SJSA1 (cell line): ENCODE measurements at regions not wholly inside any gene's neighbourhood (a gene's known extent, or its start where the extent isn't known, plus 50 kb on each side); places are given as distances from the start of the nearest gene placed in this dataset.

ENCODE experiments used
- DNase-seq, 2 experiments: peaks; one replicate each; pipeline ENCODE4 v3.0.0-alpha.2; 2015 to 2020; ENCODE audit warnings: low spot score in 2 of 2, low read depth in 1 of 2
- H3K27ac ChIP-seq: fragments of 250-450 bp; sonication (Bioruptor Pico); 2 replicates; pipeline ENCODE4 v1.5.1; 2020; ENCODE audit warnings: mild to moderate bottlenecking, moderate library complexity
- H3K27me3 ChIP-seq: fragments of 250-450 bp; sonication (Bioruptor Pico); replicated peaks from 2 replicates; pipeline ENCODE4 v1.5.1; 2020; ENCODE audit warnings: mild to moderate bottlenecking, moderate library complexity
- H3K36me3 ChIP-seq: fragments of 250-450 bp; sonication (Bioruptor Pico); 2 replicates; pipeline ENCODE4 v1.5.1; 2020; ENCODE audit warnings: mild to moderate bottlenecking
- H3K4me1 ChIP-seq: fragments of 250-450 bp; sonication (Bioruptor Pico); replicated peaks from 2 replicates; pipeline ENCODE4 v1.6.1; 2021; ENCODE audit warnings: mild to moderate bottlenecking
- H3K4me3 ChIP-seq: fragments of 250-450 bp; sonication (Bioruptor Pico); 2 replicates; pipeline ENCODE4 v1.5.1; 2020; ENCODE audit warnings: mild to moderate bottlenecking
- H3K9me3 ChIP-seq: fragments of 250-450 bp; sonication (Bioruptor Pico); replicated peaks from 2 replicates; pipeline ENCODE4 v1.5.1; 2020; ENCODE audit warnings: mild to moderate bottlenecking

DNA sequence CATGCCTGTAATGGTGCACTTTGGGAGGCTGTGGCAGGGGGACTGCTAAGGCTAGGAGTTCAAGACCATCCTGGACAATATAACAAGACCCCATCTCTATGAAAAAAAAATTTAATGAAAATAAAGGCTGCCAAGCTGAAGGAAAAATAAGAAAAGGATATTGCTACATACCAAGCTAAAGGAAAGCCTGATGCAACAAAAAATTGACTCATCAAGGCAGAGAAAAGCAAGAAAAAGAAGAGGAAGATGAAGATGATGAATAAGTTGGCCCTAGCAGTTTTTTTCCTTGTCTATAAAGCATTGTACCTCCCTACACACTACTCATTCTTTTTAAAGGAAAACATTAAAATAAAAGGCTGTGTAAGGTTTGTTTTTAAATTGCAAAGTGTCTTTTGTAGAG, 441.9 kb upstream of the MDFIC2 start:
- Histone ChIP-seq H3K27me3 (no peaks in the 10 kb centered on the region), H3K4me1 (no peaks in the 10 kb centered on the region), H3K4me3 (no peak overlapping the region), H3K9me3 (no peaks in the 10 kb centered on the region), H3K27ac (no peak overlapping the region), H3K36me3 (no peaks in the 10 kb centered on the region)
- no peak for DNase-seq

DNA sequence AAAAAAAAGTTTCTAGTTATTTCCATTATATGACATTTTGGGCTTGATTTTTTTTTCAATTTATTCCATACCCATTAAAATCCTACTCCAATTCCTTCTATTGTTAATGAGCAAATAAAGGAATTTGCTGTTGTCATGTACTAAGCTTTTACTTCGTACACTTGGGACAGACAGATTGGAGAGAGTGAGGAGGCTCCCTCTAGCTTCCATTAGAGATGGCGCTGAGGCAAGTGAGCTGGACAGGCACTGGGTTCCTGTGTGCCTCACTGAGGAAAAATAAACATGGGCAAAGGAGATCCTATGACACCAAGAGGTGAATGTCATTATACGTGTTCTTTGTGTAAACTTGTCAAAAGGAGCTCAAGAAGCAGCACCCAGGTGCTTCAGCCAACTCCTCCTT, 441.1 kb upstream of the MDFIC2 start:
- Histone ChIP-seq H3K4me1 (no peaks in the 10 kb centered on the region), H3K4me3 (no peak overlapping the region), H3K36me3 (no peaks in the 10 kb centered on the region), H3K27ac (no peak overlapping the region), H3K27me3 (no peaks in the 10 kb centered on the region), H3K9me3 (no peaks in the 10 kb centered on the region)
- DNase-seq = no peak

DNA sequence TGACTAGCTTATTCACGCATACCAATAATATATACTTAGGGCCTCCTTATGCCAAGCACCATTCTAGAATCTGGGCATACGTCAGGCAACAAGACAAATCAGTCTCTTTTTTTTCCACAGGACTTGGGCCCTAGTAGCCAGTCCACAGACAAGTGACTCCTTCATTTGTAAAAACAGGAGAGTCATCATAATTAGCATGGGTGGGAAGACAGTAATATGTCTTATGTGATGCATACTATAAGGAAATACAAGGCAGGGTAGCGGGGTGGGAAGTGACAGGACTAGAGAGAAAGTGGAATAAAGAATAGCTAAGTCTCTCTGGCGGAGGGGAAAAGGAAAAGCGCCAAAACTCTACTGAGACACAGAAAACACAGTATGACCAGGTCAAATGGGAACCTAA, 439.6 kb upstream of the MDFIC2 start:
- H3K9me3 ChIP-seq = no peaks in the 10 kb centered on the region

DNA sequence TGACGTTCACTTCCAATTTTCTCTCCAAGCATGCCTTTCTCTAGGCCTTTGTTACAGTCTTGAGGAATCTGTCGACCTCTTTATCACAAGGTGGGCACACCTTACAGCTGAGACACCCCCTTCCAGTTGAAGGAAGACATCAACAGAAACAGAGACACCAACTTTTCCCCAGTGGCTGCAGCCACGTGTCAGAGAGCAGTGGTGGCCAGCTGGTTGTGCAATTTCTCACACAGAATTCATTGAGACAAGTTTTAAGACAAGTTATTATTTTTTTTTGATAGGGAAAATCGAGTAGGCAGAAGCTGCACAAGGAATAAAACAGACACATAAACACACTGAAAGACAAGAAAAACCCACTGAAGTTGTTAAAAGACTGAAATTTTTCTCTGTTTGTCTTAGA, 436.7 kb upstream of the MDFIC2 start:
- no peak for DNase-seq
- H3K9me3 ChIP-seq = no peaks in the 10 kb centered on the region
- no peak overlapping the region for H3K27ac ChIP-seq
- no peaks in the 10 kb centered on the region for H3K27me3 ChIP-seq
- H3K4me3 ChIP-seq = no peak overlapping the region
- H3K36me3 ChIP-seq = no peaks in the 10 kb centered on the region
- H3K4me1 ChIP-seq = peaks cover 5% of the 10 kb centered on the region; the same call in 1 of the 2 replicates

More for the DNA sequence above, 439.6 kb upstream of the MDFIC2 start:
- no peak overlapping the region for H3K4me3 ChIP-seq
- no peak for DNase-seq
- H3K4me1 ChIP-seq = no peaks in the 10 kb centered on the region
- H3K36me3 ChIP-seq = no peaks in the 10 kb centered on the region
- no peak overlapping the region for H3K27ac ChIP-seq
- H3K27me3 ChIP-seq = no peaks in the 10 kb centered on the region

DNA sequence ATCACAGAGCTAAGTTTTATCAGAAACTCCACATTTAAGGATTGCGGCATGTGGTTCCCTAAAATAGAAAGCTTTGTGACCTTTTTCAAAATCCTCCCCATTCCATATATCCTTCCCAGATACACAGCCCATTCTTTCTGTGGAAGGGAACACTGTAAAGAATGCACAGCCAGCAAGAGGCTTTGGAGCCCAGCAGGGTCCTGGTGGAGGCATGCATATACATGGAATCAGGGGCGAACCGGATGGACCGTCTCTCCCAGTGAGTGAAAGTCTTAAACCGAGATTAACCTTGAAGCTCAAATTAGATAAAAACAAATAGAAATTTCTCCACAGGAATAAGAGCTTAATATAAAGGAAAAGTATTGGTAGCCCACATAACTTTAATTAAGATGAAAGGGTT, 436.2 kb upstream of the MDFIC2 start:
- Histone ChIP-seq H3K4me3 (no peak overlapping the region), H3K36me3 (no peaks in the 10 kb centered on the region), H3K27me3 (no peaks in the 10 kb centered on the region), H3K9me3 (no peaks in the 10 kb centered on the region), H3K4me1 (peaks cover 5% of the 10 kb centered on the region; the same call in 1 of the 2 replicates), H3K27ac (no peak overlapping the region)
- no peak for DNase-seq

DNA sequence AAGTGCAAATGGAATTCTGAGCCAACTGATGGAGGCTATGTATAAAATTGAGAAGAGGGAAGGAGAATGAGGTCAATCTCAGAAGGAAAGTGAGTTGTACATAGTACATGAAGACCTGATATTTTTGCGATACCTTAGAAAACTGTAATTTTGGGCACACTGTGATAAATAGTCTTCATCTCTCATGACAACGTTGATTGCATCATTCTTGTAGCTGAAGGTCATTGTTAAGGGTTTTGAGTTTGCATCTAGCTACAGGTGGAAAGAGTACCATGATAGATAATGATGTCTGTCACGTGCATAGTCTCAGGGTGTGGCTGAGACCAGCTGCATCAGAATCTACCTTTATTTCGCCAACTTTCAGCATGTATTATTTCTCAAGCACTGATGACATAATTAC, 435.4 kb upstream of the MDFIC2 start:
- no peak overlapping the region for H3K4me3 ChIP-seq
- DNase-seq = no peak
- no peaks in the 10 kb centered on the region for H3K36me3 ChIP-seq
- peaks cover 5% of the 10 kb centered on the region; the same call in 1 of the 2 replicates for H3K4me1 ChIP-seq
- no peaks in the 10 kb centered on the region for H3K9me3 ChIP-seq
- no peak overlapping the region for H3K27ac ChIP-seq
- H3K27me3 ChIP-seq = no peaks in the 10 kb centered on the region

DNA sequence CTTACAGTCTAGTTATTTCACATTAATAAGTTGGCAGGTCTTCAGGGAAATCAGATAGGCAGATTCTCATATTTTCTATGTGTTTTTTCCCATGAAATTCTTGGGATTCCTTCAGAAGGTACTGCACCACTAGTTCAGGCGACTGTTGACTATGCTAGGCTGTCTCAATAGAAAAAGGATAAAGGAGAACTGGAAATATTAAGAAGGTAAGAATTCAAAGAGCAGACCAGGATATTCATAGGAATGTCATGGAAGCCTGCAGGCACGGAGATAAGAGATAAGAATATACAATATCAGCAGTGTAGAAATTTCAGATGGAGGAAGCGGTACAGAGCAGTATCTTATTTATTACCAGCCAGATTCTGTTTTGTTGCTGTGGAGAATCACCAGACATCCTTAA, 432.1 kb upstream of the MDFIC2 start:
- Histone ChIP-seq H3K27ac (no peak overlapping the region), H3K9me3 (no peaks in the 10 kb centered on the region), H3K4me3 (no peak overlapping the region), H3K36me3 (no peaks in the 10 kb centered on the region), H3K27me3 (no peaks in the 10 kb centered on the region), H3K4me1 (peaks cover 15% of the 10 kb centered on the region)
- DNase-seq = no peak

DNA sequence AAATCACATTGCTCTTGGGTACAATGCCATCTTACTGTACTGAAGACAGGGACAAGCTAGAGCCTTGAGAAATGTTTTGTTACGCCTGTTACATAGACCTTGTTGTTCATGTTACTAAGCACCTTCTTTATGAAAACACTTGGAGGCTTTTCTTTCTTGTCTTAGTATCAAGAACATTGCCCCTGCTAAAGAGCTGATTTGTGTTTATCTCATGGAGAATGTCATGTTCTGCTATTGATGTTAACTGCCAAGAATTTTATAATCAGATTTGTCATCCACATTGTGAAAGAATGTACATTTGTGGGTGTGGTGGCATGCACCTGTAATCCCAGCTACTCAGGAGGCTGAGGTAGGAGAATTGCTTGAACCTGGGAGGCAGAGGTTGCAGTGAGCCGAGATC, 431.3 kb upstream of the MDFIC2 start:
- H3K4me3 ChIP-seq = no peak overlapping the region
- H3K9me3 ChIP-seq = no peaks in the 10 kb centered on the region
- H3K27ac ChIP-seq = no peak overlapping the region
- H3K4me1 ChIP-seq = peaks cover 15% of the 10 kb centered on the region
- H3K27me3 ChIP-seq = no peaks in the 10 kb centered on the region
- no peak for DNase-seq
- no peaks in the 10 kb centered on the region for H3K36me3 ChIP-seq

DNA sequence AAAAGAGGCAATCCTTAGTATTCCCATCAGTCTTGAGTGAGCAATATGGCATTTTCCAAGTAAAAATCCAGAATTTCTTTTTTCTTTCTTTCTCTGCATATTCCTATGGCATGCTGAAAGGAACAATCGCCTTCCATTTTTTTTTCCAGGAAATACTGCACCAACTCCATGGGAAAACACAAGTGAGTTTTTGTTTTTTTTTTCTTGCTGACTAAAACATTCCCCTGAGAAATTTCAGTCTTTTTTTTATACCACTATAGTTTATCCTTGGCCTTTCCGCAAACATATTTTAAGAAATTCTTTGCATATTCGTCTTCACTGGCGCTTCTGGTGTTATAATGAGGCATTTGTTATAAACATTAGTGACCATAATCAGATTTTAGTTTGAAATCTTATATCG, 429.6 kb upstream of the MDFIC2 start:
- no peak overlapping the region for H3K4me3 ChIP-seq
- H3K27ac ChIP-seq = peak overlapping the region; percentile 46; the same call in 1 of the 2 replicates
- peaks cover 21% of the 10 kb centered on the region for H3K4me1 ChIP-seq
- DNase-seq = peak in 1 of 2 experiments; percentile 23
- H3K27me3 ChIP-seq = no peaks in the 10 kb centered on the region
- H3K9me3 ChIP-seq = no peaks in the 10 kb centered on the region
- H3K36me3 ChIP-seq = no peaks in the 10 kb centered on the region

DNA sequence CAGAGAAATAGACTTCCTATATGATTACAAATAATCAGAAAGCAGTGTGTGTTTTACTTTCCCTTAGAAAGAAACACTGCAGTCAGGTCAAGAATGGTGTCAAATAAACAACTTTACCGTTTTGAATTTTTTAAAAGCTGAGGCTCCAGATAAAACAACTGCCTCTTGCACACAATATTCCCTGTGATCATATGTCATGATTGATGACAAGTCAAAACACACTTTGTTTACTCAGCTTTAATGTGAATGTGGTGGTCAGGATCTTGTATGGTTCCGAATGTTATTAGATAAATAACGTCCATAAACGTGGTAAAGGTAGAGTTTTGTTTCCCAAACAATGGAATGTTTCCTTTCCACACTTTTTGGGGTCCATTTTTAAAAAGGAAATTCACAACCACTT, 428.4 kb upstream of the MDFIC2 start:
- no peak overlapping the region for H3K4me3 ChIP-seq
- no peaks in the 10 kb centered on the region for H3K27me3 ChIP-seq
- no peak for DNase-seq
- H3K9me3 ChIP-seq = no peaks in the 10 kb centered on the region
- no peak overlapping the region for H3K27ac ChIP-seq
- no peaks in the 10 kb centered on the region for H3K36me3 ChIP-seq
- peaks cover 26% of the 10 kb centered on the region for H3K4me1 ChIP-seq

DNA sequence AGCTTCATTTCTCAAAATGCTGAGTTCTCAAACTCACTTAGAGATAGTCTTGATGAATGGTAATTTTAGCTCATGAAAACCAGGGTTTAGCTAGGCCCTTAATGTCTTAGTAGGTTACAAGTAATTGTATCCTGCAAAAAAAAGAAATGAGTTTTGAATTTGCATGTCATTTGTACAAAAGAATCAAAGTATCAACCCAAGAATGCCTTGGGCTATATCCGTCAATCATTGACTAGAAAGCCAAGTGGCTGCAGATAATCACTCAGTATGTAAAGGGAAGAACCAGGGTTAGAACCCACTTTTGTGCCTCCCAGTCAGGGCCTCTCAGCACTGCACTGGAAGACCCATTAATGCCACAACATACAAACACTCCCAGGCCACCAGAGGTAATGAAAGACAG, 427.6 kb upstream of the MDFIC2 start:
- H3K4me3 ChIP-seq = no peak overlapping the region
- no peaks in the 10 kb centered on the region for H3K36me3 ChIP-seq
- no peaks in the 10 kb centered on the region for H3K27me3 ChIP-seq
- H3K27ac ChIP-seq = no peak overlapping the region
- no peaks in the 10 kb centered on the region for H3K9me3 ChIP-seq
- H3K4me1 ChIP-seq = peaks cover 27% of the 10 kb centered on the region
- no peak for DNase-seq

DNA sequence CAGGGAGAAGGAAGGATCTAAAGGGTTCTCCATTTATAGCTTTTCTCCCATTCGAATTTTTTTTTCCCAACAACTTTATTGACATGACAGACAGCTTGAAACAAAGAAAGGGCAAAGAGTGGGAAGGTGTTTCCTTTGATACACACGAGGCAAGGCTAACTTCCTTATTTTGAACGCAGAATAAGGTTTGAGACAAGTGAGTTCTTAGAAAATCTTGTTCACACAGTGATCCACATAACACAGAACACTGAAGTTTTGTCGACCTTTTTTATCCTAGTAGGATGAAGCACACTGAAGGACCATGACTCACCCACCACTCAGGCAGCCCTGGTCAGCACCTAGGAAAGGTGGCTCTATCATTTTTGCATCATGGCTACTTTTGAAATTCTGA, 425.8 kb upstream of the MDFIC2 start:
- Histone ChIP-seq H3K4me3 (no peak overlapping the region), H3K9me3 (no peaks in the 10 kb centered on the region), H3K27me3 (no peaks in the 10 kb centered on the region), H3K4me1 (peaks cover 34% of the 10 kb centered on the region), H3K36me3 (no peaks in the 10 kb centered on the region), H3K27ac (no peak overlapping the region)
- no peak for DNase-seq

DNA sequence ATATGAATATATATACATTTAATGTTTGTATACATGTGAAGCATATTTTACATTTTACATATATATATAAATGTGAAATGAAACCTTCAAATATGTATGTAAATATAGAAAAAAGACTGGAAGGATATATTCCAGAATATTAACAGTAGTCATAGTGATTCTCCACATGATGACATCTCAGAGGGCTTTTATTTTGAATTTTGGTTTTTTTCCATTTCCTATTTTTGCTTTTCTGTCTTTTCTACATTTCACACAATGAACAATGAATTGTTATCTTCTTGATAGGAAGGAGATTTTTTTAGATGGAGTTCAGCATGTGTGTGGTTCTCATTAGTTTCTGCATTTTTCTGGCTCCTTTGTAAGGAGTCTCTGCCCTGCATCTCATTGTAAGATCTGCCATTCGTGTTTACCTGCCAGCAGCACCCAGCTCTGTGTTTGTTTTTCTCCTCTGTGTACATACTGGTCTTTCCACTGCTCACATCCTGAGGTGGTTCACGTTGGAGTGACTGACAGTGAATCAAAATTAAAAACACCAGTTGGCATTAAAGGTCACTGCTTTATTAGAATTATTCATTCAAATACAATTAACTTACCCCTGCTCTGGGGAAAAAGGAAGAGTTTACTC, 425.3 kb upstream of the MDFIC2 start:
- Histone ChIP-seq H3K9me3 (no peaks in the 10 kb centered on the region), H3K4me3 (no peak overlapping the region), H3K27ac (no peak overlapping the region), H3K27me3 (no peaks in the 10 kb centered on the region), H3K36me3 (no peaks in the 10 kb centered on the region), H3K4me1 (peaks cover 34% of the 10 kb centered on the region)
- no peak for DNase-seq

DNA sequence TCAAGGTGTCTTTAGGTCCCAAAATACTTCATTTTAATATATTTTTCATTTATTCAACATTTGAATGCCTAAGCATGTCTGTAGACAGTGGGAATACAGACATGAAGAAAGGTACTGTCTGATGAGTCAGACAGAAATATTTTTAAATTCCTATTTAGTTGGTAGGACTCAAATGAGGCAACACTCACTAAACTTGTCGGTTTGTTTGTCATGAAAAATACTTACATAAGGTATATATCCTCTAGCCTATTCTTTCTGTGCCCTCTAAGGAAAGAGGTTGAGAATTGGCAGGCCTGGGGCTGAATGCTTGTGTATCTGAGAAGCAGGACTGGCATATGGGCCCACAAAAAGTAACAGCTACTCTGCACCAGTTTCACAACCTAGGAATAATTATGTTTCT, 423.6 kb upstream of the MDFIC2 start:
- no peak for DNase-seq

DNA sequence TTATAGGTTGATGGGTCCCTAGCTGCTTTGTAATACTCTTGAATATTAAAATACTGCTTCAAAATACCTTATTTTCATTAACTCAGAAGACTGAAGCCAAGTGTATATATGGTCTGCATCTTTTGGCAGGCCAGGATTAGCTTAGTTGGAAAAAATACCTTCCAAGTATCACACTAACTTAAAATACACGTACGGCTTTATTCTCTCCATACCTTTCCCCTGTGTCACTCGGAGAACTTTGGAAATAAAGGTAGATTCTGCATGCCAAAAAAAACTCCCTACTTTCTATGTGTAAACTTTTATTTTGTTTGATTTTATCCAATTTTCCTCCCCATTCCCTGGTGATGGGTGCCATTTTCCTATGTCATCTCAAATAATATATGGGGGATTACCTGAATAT, 422.3 kb upstream of the MDFIC2 start:
- H3K27ac ChIP-seq = no peak overlapping the region
- no peaks in the 10 kb centered on the region for H3K27me3 ChIP-seq
- peaks cover 32% of the 10 kb centered on the region for H3K4me1 ChIP-seq
- H3K36me3 ChIP-seq = no peaks in the 10 kb centered on the region
- H3K4me3 ChIP-seq = no peak overlapping the region
- DNase-seq = no peak
- no peaks in the 10 kb centered on the region for H3K9me3 ChIP-seq

More for the DNA sequence above, 423.6 kb upstream of the MDFIC2 start:
- no peaks in the 10 kb centered on the region for H3K9me3 ChIP-seq
- H3K4me3 ChIP-seq = no peak overlapping the region
- H3K27ac ChIP-seq = no peak overlapping the region
- peaks cover 28% of the 10 kb centered on the region for H3K4me1 ChIP-seq
- H3K36me3 ChIP-seq = no peaks in the 10 kb centered on the region
- no peaks in the 10 kb centered on the region for H3K27me3 ChIP-seq
